Heart left ventricle (tissue), 16 donors: ENCODE measurements at regions not wholly inside any gene's neighbourhood (a gene's known extent, or its start where the extent isn't known, plus 50 kb on each side); places are given as distances from the start of the nearest gene placed in this dataset.

ENCODE experiments used
- ATAC-seq, 4 donors: fragments of 200-7000 bp; cut with Tn5 transposase; one replicate each; pipeline ENCODE4 v1.9.1; 2020 to 2022; ENCODE audit warnings: moderate library complexity in 4 of 4, mild to moderate bottlenecking in 3 of 4, moderate number of reproducible peaks in 1 of 4
- DNase-seq, 5 donors: peaks; one replicate each; pipeline ENCODE4 v3.0.0-alpha.2; 2020
- H3K27ac ChIP-seq, 12 donors: fragments of 200-600 bp; sonication (generic) in 4 of 12; one replicate each; pipeline versions ENCODE4 v1.5.0 to v1.8.0; 2016 to 2022; ENCODE audit warnings: mild to moderate bottlenecking in 2 of 12
- H3K27me3 ChIP-seq, 9 donors: fragments of 200-600 bp; sonication (generic) in 2 of 9; one replicate each; pipeline versions ENCODE4 v1.5.1 to v1.8.0; 2016 to 2022; ENCODE audit warnings: mild to moderate bottlenecking in 3 of 9
- H3K36me3 ChIP-seq, 9 donors: fragments of 200-600 bp; sonication (generic) in 2 of 9; one replicate each; pipeline versions ENCODE4 v1.5.0 to v1.8.0; 2018 to 2022; ENCODE audit warnings: mild to moderate bottlenecking in 2 of 9
- H3K4me1 ChIP-seq, 12 donors: fragments of 200-600 bp; sonication (generic) in 4 of 12; one replicate each; pipeline versions ENCODE4 v1.5.0 to v1.8.0; 2016 to 2022; ENCODE audit warnings: mild to moderate bottlenecking in 3 of 12
- H3K4me3 ChIP-seq, 12 donors: fragments of 200-600 bp; sonication (generic) in 4 of 12; one replicate each; pipeline versions ENCODE4 v1.5.0 to v1.8.0; 2017 to 2022; ENCODE audit warnings: mild to moderate bottlenecking in 9 of 12, moderate library complexity in 4 of 12
- H3K9me3 ChIP-seq, 12 donors: fragments of 200-600 bp; sonication (generic) in 4 of 12; one replicate each; pipeline versions ENCODE4 v1.5.0 to v1.8.0; 2016 to 2022; ENCODE audit warnings: mild to moderate bottlenecking in 1 of 12
- CTCF ChIP-seq, 12 donors: fragments of 200-600 bp; sonication (generic) in 4 of 12; IDR thresholded peaks; one replicate each; pipeline versions ENCODE4 v1.5.0 to v1.8.0; 2018 to 2022; ENCODE audit warnings: antibody characterized with exemption in 12 of 12, mild to moderate bottlenecking in 5 of 12
- POLR2A ChIP-seq, 2 donors: fragments of 450-650 bp; IDR thresholded peaks; one replicate each; pipeline ENCODE4 v1.6.1; 2017; ENCODE audit warnings: antibody characterized with exemption in 2 of 2, mild to moderate bottlenecking in 2 of 2, moderate library complexity in 2 of 2
- WGBS, 4 donors: extraction: QIAGEN DNeasy Blood & Tissue Kit in 2 of 4; methylation state at CpG; one replicate each; pipeline versions ENCODE4 v1.1.5 to v1.1.7; 2013 to 2018; 5-methylcytosine and 5-hydroxymethylcytosine counted together
- intact Hi-C, 10 donors: fragments of 100-400 bp; cut with DNase I; formaldehyde crosslinking; loops; one replicate each; pipeline versions ENCODE4 v1.11.1 to v1.14.2; 2022
- donor health status: ischemic (EF 13 %, LVEDD 7.1; RV severe dilation, severe dysfunction).
- donor health status: healthy with polysubstance abuse.
- donor health status: DM: no; HTN: yes; CAD: no.
- donor health status: DM: no; HTN: no; CAD: no.
- donor health status: ischemic (EF 25% LVEDD 6.9; RV normal size, moderate dysfunction).
- donor health status: ischemic (EF 25% LVEDD 5.7; RV mildly dilated, moderate dysfunction).
- donor health status: healthy.
- donor health status: DM: yes; HTN: yes; CAD: no.
- donor health status: ischemic (EF 35%, LVEDD 5.7; RV mildly dilated, moderate dysfunction).
- donor health status: nonischemic (EF 11% LVEDD 7.7; RV severe dilation, severe dysfunction).
- donor health status: DM: yes; HTN: yes; CAD: no.
- donor health status: PGD.
- donor health status: ischemic (EF 29% LVEDD 5.4; RV normal size, mild dysfunction).
- donor health status: nonischemic (EF 23%, LVEDD 6.1; RV moderate dilation, normal function).

GRCh38 chr10:4533621-4534020 lies 292.4 kb upstream of the AKR1E2 start:
- no peaks in the 10 kb centered on the region for H3K4me1 ChIP-seq
- ATAC-seq, result no peak
- peaks cover 0 to 20% (median 2%) of the 10 kb centered on the region in 12 donors for H3K9me3 ChIP-seq
- DNase-seq, result no peak
- H3K4me3 ChIP-seq, result no peak overlapping the region
- no peaks in the 10 kb centered on the region for H3K36me3 ChIP-seq
- TF ChIP-seq CTCF (IDR thresholded peaks at IDR 0.05), result no peak
- H3K27me3 ChIP-seq, result no peaks in the 10 kb centered on the region
- peak overlapping the region in 1 of 12 donors; percentile 47 for H3K27ac ChIP-seq
- intact Hi-C loops, result no loop called here
- WGBS, 4 donors, result 95 to 97% (median 96%) methylated on average over 6 of the region's 6 CpGs

- intact Hi-C loops, result no loop called here
- WGBS, 4 donors, result 55 to 78% (median 71%) methylated on average over 1 of the region's 1 CpG
- peak overlapping the region in 3 of 12 donors; percentile 7 to 47 (median 25) for H3K27ac ChIP-seq
Observed at GRCh38 chr10:4532976-4533375, 293.0 kb upstream of the AKR1E2 start.

GRCh38 chr10:4532467-4532866 lies 293.5 kb upstream of the AKR1E2 start:
- no peak for ATAC-seq
- peaks cover 0 to 5% (median 0%) of the 10 kb centered on the region in 12 donors for H3K4me1 ChIP-seq
- no peaks in the 10 kb centered on the region for H3K36me3 ChIP-seq
- intact Hi-C loops, result no loop called here
- peaks cover 0 to 10% (median 1%) of the 10 kb centered on the region in 12 donors for H3K9me3 ChIP-seq
- WGBS, 4 donors, result 81 to 89% (median 84%) methylated on average over 3 of the region's 3 CpGs
- TF ChIP-seq POLR2A (IDR thresholded peaks at IDR 0.05) (no peak), CTCF (IDR thresholded peaks at IDR 0.05) (no peak)
- DNase-seq, result no peak
- peak overlapping the region in 3 of 12 donors; percentile 12 to 47 (median 25) for H3K27ac ChIP-seq
- H3K4me3 ChIP-seq, result no peak overlapping the region
- no peaks in the 10 kb centered on the region for H3K27me3 ChIP-seq

More at GRCh38 chr10:4532976-4533375, 293.0 kb upstream of the AKR1E2 start:
- H3K36me3 ChIP-seq, result no peaks in the 10 kb centered on the region
- H3K4me3 ChIP-seq, result no peak overlapping the region
- DNase-seq (no peak), ATAC-seq (no peak)
- H3K9me3 ChIP-seq, result peaks cover 0 to 15% (median 2%) of the 10 kb centered on the region in 12 donors
- H3K4me1 ChIP-seq, result peaks cover 0 to under 1% (median 0%) of the 10 kb centered on the region in 12 donors
- TF ChIP-seq CTCF (IDR thresholded peaks at IDR 0.05) (no peak), POLR2A (IDR thresholded peaks at IDR 0.05) (no peak)
- H3K27me3 ChIP-seq, result no peaks in the 10 kb centered on the region

- intact Hi-C loops, result no loop called here
- H3K9me3 ChIP-seq, result peaks cover 0 to 6% (median 0%) of the 10 kb centered on the region in 12 donors
- DNase-seq (no peak), ATAC-seq (no peak)
- H3K4me3 ChIP-seq, result no peak overlapping the region
- H3K4me1 ChIP-seq, result peaks cover 0 to 10% (median 0%) of the 10 kb centered on the region in 12 donors
- TF ChIP-seq POLR2A (IDR thresholded peaks at IDR 0.05) (no peak), CTCF (IDR thresholded peaks at IDR 0.05) (no peak)
- 82 to 94% (median 88%) methylated on average over 1 of the region's 1 CpG for WGBS, 4 donors
- H3K27me3 ChIP-seq, result no peaks in the 10 kb centered on the region
- no peaks in the 10 kb centered on the region for H3K36me3 ChIP-seq
- H3K27ac ChIP-seq, result peak overlapping the region in 3 of 12 donors; percentile 12 to 47 (median 25)
Observed at GRCh38 chr10:4532011-4532410, 294.0 kb upstream of the AKR1E2 start.
